NCI-H82 treated with DMSO at 0.1 percent for 48 hours (cell line): ENCODE measurements at regions not wholly inside any gene's neighbourhood (a gene's known extent, or its start where the extent isn't known, plus 50 kb on each side); places are given as distances from the start of the nearest gene placed in this dataset.
"Not testable (repeated sequence)": the region's sequence is repeated elsewhere in the genome, so short reads cannot be mapped to it uniquely, and the experiment has no call there.

ENCODE experiments used
- DNase-seq: peaks from one replicate; lab custom pipeline; 2025; ENCODE audit not compliant: unreplicated experiment; lab: John Stamatoyannopoulos, UW

DNA sequence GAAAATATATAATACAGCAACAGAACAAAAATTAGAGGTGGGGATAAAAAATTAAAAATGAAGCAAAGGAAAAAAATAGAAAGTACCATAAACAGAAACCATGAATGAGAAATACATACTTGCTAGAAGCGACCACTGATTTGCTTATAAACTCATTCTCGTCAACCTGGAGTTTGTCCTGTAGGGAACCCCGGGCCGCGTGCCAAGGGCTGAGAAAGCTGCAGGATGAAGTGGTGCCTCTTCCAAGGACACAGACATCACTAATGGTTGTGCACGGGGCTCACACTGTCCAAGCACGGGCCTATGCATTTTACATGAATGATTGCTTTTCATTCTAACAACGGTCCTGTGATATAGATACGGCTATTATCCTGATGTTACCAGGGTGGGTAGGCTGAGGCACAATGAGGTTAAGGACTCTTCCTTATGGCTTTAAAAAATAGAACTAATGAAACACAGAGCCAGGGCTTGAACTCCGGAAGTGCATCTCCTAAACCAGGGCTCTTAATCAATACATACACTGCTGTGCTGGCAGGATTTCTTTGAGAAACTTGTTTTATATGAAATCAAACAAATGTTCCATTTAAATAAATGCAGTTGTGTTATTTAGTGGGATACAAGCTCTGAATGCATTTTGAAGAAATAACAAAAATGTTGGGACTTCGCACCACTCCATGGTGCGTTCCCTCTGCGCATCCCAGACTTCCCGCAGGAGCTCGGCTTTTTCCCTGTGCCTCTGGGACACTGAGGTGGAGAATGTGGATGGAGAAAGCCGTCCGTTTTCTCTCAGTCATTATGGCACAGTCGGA is 113.9 kb upstream of the PHACTR3 start:
- not testable (repeated sequence) for DNase-seq

DNA sequence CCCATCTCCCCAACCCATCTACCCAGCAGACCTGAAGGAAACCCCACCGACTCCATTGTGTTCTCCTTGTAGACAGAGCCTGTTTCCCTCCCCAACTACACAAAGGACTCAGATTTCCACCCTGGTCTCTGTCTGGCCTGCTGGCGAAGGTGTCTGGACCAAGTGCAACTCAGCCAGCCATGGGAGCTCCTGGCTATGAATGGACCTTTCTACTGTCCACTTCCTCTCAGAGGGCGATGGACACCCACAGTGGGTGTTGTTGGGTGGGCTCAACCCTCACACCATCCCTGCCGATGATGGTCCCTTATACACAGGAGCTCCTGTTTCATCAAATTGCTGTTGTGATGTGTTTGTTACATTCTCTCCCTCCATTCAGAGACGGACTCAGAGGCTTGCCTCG is 112.5 kb upstream of the PHACTR3 start:
- DNase-seq = no peak

DNA sequence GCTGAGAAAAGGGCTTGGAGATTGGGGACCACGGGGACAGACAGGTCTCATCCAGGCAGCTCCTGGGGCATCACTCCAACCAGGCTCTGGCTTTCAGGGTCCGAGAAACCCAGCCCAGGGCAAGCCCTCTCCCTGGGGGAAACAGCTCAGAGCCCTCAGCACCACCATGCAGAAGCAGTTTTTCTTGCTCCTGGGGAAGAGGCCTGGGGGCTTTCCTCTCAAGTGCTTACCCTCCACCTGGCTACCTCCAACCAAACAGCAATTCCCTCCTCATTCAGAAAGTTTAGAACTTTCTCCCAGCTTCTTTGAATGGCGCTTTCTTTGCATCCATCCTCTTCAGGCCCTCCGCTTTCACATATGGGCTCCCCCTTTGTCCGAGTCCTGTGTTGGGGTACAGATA is 110.4 kb upstream of the PHACTR3 start:
- no peak for DNase-seq

DNA sequence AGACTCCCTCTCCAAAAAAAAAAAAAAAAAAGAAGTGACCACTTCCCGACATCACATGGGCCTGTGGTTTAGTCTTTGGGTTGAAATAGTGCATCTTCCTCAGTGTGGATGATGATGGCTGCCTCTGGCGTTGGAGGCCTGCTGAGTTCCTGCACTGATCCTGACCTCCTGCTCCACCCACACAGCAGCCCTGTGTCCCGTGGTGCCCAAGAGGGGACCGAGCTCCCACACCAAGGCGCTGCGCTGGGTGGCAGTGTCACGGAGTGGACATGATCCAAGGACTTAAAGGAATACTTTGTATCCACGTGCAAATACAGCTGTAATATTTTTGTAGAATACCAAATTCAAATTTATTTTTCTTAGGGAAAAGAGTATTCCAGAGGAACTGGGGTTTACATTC is 109.2 kb upstream of the PHACTR3 start:
- DNase-seq = no peak

DNA sequence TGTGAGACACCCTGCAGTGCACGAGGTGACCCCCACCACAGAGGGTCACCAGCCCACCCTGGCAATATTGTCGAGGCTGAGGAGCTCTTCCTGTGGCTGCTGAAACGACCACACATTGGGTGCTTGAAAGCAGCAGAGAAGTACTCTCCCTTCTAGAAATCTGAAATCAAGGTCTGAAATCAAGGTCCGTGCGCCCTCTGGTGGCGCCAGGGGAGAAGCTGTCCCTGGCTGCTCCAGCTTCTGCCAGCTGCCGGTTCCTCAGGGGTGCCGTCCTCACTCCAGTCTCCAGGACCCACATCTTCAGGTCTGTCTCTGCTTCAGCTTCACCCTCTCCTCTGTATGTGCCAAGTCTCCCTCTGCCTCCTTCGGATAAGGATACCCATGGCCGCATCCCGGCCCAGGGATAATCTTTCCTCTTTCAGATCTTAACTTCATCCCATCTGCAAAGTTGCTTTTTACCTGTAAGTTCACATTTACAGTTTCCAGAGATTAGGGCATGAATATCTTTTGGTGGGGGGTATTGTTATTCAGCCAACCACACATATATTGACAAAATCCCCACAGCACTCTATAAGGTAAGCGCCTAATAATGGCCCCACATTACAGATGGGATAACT is 108.3 kb upstream of the PHACTR3 start:
- peak; percentile 63 for DNase-seq

DNA sequence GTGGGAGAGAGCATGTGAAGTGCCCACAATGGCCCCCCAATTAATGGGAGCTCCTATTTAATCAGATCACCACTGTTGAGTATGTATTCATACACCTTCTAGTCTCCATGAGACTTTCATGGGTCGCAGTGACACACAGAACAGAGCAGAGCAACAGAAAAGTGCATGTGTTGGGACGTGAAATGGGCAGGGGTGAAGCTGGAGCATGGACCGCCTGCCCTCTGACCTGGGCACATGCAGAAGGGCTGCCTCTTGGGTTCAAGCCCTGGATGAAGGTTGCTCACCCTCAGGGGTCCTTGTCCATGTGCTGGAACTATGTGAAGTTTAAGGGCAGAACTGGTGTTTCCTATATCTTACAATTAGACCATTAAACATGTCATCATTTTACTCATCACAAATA is 106.0 kb upstream of the PHACTR3 start:
- DNase-seq = no peak

DNA sequence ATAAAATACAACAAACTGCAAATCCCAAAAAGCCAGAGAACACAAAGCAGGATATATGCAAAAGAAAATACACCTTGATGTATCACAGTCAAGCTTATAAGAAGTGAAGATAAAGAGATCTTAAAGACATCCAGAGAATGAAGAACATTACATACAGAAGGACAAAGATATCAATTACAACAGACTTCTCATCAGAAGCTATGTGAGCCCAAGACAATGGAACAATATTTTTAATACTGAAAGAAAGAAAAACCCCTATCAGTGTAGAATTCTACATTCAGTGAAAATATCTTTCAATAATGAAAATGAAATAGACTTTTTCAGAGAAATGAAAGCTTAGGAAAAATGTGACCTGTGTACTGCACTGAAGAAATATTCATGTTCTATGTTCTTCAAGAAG is 104.5 kb upstream of the PHACTR3 start:
- no peak for DNase-seq

DNA sequence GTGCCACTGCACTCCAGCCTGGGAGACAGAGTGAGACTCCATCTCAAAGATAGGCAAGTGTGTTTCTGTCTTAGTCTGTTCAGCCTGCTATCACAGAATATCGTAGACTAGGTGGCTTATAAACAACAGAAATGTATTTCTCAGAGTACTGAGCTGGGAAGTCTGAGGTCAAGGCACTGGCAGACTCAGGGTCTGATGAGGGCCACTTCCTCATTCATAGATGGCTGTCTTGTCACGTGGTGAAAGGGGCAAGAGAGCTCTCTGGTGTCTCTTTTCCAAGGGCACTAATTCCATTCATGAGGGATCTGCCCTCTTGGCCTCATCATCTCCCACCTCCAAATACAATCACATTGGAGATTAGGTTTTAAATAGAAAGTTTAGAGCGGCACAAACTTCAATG is 95.6 kb upstream of the PHACTR3 start:
- DNase-seq = no peak

DNA sequence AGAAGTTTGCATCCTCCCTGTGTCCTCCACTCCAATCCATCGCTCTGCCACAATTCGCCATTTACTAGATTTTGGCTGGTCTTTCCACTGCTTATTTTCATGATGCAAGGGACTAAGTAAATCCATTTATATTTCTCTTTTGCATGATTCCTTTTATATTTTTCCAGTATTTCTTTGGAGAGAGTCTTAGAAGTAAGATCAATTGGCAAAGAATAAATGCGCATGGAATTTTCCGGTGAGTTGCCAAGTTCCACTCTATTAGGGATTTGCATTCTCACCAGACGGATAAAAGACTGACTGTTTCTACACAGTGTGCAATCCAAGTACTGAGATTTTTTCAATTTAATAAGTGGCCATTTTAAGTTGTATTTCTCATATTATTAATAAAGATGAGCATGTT is 91.7 kb upstream of the PHACTR3 start:
- no peak for DNase-seq

DNA sequence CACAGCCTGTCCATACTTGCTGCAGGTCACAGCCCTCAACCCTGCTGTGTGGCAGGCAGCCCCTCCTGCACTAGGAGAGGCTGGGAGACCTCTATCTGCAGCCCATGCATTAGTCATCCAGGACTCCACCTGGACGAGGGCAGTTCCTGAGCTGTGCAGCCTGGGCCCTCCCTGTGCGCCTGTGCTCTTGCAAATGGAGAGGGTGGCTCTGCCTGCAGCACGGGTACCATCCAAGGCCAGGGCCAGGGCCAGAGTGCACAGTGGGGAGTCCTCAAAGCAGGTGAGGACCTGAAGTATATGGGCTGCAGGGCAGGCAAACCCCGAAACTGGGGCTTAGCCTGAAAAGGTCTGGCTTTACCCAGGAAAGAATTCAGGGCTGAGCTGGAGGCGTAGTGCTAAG is 89.8 kb upstream of the PHACTR3 start:
- no peak for DNase-seq

DNA sequence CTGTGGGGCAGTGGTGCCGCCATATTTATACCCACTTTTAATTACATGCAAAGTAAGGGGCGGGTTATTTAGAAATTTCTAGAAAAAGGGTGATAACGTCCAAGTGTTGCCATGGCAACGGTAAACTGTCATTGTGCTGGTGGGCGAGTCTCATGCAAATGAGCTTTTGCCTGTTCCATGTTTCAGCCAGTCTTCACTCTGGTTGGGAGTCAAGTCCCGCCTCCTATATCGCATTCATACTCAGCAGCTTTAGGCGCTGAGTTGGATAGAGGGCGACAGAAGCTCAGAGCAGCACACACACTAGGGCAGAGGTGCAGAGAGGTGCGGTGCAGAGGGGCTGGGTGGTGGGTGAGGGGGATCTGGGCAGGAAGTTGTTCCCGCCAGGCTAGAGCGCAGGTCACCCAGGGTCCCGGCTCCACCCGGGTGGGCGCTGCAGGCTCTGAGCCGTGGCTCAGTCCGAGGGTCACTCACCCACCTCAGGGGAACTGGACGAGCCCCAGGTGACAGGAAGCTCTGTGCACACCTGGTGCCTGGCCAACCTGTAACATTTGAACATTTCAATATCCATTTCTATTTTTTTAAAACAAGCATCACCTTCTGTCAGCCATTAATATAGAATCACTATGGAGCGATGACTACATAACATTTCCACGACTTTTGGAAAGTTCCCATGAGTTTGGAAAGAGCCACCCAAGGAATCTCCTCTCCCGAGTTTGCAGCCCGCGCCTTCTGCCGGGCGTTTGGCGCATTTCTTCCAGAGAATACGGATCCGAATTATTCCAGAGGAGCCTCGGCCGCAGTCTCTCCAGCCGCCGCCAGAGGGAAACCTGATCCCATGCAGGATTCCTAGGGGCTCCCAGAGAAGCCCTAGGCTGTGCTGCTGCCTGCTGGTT is 89.1 kb upstream of the PHACTR3 start:
- DNase-seq = peak; percentile 35

DNA sequence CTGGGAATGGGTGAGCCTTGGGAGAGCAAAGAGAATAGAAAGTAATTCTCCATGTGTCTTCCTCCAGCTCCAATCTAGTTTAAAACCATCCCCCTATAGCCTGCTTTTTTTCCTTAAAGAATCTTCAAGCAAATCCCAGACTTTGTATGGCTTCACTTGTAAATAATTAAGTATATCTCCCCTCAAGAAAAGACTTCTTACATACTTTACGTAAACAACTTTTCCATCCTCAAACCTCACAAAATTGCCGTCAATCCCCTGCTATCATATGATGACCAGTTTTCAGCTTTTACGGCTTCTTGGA is 88.5 kb upstream of the PHACTR3 start:
- no peak for DNase-seq

DNA sequence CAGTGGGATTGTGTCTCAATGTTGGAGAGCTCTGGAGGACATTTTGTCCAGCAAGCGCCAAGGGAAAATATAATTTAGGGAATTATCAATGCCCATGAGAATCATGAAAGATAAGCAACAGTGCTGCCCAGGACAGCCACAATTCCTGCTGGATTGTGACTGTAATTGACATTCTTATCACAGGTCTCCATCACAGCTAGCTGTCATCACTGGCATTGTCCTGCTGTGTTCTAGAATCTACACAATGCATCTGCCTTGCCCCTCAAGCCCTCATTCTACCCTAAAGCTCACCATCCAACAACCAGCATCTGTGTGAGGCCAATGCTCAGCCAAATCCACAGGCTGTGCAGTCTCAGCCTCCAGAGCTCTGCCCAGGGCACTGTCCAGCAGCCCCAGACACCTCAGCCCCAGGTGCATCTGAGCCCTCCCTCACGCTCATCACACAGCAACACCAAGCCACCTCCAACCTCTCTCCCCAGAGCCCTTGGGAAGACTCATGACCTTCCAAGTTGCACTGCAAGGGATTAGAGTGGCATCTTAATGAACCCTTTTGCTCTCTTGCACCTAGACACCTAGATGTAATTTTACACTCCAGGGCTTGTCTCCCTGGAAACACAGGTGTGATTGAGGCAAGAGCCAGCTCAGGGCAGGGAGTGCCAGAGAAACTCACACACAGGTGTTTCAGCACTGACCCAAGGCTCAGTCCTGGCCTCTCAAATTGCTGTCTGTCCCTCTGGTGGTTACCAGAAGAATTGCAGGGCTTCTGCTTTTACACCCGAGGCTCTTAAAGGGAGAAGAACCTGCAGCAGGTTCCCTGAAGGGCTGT is 85.2 kb upstream of the PHACTR3 start:
- peak; percentile 35 for DNase-seq

DNA sequence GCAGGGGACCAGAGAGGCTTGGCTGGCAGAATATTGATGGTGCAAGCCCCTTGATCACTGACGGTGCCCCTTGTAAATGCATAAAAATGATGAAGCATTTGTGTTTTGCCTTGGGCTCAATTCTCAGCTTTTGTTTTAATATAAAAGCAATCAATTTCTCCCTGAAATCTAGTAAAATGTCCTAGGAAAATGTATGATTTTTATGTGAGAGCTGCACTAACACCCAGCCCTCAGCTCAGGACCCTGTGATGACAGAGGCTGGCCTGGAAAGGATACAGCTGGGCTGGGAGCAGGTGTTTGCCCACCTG is 84.7 kb upstream of the PHACTR3 start:
- DNase-seq = no peak

DNA sequence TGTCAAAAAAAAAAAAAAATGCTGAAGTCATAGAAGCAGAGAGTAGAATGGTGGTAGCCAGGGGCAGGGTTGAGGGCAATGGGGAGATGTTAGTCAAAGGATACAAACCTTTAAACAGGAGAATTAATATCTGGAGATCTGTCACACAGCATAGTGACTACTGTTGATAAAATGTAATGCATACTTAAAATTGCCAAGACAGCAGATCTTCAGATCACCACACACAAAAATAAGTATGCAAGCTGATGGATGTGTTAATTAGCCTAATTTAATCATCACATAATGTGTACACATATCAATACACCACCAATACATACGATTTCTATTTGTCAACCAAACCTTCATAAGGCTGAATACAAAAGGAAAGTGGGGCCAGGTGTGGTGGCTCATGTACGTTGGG is 83.5 kb upstream of the PHACTR3 start:
- no peak for DNase-seq

DNA sequence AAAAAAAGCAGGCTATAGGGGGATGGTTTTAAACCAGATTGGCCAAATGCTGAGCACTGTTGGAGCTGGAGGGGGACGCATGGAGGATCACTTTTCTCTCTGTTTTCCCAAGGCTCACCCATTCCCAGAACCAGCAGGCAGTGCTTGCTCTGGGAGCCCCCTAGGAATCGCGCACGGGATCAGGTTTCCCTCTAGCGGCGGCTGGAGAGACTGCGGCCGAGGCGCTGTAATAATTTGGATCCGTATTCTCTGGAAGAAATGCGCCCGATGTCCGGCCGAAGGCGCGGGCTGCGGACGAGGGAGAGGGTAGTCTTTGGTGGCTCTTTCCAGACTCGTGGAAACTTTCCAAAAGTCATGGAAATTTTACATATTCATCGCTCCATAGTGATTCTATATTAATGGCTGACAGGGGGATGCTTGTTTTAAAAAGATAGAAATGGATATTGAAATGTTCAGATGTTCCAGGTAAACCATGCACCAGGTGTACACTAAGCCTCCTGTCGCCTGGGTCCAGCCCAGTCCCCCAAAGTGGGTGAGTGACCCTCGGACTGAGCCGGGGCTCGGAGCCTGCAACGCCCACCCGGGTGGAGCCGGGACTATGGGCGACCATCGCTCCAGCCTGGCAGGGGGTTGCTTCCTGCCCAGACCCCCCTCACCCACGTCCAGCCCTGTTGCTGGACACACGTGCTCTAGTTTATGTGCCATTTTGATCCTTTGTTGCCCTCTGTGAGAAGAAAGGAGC is 78.7 kb upstream of the PHACTR3 start:
- DNase-seq = peak; percentile 38

DNA sequence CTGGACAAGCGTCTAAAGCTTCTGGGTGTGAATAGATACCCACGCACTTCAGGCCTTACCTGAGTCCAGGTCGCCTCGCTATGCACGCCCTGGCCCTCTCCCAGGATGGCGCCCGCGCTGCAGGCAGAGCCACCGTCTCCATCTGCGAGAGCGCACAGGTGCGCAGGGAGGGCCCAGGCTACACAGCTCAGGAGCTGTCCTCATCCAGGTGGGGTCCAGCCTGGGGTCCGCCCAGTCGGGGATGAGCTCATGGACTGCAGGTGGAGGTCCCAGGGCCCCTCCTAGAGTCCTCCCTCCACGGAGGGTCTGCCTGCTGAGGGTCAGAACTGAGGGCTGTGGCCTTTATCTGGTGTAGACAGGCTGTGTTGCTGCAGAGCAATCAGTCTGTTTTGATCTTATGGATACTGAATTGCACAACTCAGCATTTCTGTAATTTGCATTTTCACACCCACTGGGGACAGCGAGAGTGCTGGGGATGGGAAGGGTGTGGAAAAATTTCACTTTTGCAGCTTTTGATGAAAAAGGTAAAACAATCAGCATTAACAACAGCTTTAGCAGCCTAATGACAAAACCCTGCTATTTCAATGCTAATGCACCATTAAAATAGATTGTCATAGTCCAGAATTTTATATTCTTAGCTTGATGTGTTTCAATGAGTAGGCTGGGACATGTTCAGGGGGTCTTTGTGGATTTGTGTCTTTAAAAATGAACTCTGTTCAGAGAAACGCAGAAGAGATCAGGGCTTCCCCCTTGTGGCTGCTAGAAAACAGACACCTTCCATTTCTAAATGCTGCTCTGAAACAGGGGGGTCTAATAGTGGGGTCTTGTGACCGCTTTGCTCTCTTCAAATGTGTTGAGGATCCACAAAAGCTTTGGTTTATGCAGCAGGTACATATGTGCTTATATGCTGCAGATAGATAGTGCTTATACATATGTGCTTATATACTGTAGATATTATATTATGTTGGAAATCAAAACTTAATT is 77.8 kb upstream of the PHACTR3 start:
- DNase-seq = no peak

DNA sequence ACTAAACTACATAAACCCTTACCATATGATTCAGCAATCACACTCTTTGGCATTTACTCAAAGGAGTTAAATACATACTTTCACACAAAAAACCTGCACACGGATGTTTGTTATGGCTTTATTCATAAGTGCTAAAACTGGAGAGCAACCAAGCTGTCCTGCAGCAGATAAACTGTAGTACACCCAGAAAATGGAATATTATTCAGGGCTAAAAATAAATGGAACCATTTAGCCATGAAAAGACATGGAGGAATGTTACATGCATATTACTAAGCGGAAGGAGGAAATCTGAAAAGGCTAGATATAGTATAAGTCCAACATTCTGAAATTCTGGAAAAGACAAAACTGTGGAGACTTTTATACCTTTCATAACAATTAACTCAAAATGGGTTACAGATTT is 73.6 kb upstream of the PHACTR3 start:
- DNase-seq = no peak

DNA sequence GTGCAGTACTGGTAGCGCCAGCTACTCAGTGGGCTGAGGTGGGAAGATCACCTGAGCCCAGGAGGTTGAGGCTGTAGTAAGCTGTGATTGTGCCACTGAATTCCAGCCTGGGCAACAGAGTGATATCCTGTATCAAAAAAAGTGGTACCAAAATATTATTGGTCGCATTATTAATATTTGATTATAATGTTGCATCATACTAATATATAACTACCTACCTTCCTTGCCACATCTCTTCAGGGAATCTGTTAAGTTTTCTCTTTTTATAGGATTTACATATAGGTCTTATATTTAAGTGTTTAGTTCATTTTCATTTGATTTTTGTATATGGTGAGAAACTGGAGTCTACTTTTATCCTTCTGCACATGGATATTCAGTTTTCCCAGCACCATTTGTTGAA is 66.3 kb upstream of the PHACTR3 start:
- DNase-seq = no peak

DNA sequence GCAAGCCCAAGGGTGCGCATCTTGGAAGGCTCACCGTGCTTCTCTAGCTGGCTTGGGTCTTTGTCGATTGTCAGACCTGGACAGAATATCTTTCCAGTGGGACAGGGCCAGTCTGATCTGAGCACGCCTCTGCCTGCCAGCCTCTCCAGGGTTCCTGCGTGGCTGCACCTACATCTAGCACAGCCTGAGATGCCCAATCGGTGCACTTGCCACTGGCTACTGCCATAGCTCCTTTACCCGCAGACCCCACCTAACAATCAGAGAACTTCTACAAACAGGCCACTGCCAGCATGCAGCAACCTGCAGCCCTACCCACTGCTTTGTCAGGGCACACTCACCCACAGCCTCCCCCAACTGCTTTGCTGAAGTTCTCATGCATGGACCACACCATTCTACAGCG is 56.7 kb upstream of the PHACTR3 start:
- DNase-seq = no peak
